HG03280 (cell line): ENCODE measurements at regions not wholly inside any gene's neighbourhood (a gene's known extent, or its start where the extent isn't known, plus 50 kb on each side); places are given as distances from the start of the nearest gene placed in this dataset.

Source experiments
- ATAC-seq: cut with Tn5 transposase; IDR thresholded peaks from one replicate; pipeline ENCODE4 v1.9.1; 2021; ENCODE audit warnings: mild to moderate bottlenecking, moderate library complexity; ENCODE audit not compliant: unreplicated experiment

DNA sequence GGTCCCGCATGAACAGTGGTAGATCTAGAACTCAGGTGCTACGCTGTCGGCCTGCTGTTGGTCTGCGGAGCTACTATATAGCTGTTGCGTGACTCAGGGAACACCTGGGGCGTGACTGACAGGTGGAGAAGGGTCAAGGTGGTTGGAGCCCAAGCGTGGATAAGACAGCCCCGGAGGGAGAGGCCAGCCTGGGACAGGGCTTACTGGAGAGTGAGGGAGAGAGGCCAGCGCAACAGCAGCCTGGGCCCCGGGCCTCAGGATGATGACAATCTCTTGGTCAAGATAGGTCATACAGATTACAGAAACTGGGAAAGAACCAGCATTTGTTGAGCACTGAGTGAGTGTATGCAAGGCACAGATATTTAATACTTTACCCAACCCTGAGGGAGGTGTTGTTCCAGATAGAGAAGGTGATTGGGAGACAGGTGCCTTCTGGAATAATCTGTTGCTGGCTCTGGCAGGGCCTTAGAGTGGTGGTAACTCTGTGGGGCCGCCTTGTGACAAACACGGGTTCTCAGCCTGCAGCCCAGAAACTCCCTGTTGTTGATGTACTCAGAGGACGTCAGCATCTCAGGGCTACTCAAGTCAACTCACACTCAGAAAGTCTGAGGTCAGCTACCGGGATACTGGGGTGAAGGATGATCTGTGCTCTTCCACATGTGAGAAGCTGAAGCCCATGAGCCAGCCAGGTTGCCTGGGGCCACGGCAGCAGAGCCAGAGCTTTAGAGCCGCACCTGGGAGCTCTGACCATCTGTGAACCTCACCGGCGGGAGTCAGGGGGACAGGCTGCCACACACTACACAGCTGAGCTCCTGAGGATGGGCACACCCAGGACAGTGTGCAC is 265.4 kb upstream of the HES1 start:
- no peak for ATAC-seq

DNA sequence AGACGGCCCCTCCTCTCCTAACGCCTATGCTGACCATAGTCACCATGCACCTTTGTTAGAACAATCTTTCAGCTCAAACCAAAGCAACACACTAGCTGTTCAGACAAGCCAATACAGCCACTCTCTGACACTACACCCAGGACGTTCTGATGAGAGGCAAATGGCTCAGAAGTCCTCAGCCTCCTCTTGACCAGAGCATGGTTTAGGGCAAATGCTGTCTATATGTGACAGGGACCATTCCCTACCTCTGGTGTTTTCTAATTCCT is 264.8 kb upstream of the HES1 start:
- no peak for ATAC-seq

- no peak for ATAC-seq
Observed at GRCh38 chr3:193872265-193872753, 263.6 kb upstream of the HES1 start.

GRCh38 chr3:193873426-193874201 is 262.3 kb upstream of the HES1 start:
- no peak for ATAC-seq

GRCh38 chr3:193874512-193874911 is 261.4 kb upstream of the HES1 start:
- ATAC-seq: no peak

GRCh38 chr3:193874997-193875593 is 260.9 kb upstream of the HES1 start:
- no peak for ATAC-seq

DNA sequence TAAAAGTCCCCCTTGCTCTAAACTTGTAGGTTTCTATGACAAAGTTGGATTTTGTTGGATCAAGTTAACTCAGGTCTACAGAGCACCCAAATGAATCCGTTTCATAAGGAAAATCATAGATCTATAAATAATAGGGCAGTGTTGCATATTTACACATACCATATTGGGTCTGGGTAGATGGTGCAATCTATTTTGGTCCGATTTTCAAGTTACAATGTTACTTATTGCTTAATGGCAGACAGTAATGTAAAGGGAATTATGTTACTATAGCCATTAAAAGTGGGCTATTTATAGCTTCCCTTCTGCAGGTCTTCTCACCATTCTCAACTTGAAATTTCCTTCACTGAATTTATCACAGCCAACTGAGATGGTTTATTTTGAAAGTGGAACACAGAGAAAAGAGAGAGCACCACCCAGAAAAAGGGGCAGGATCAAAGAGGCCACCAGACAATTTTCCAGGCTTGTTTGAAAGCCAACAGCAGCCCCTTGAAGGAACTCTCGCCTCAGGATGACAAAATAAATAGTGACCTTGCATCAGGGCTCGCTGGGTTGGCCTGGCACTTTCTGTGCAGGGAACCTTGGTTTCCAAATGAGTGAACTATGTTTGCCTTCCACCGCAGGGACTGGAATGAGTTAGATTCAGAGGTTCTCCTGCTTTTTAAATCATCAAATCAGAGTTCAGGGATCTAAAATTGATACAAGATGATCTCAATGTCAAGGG is 260.2 kb upstream of the HES1 start:
- ATAC-seq: no peak

- ATAC-seq: no peak
Observed at GRCh38 chr3:193879099-193879863, 256.7 kb upstream of the HES1 start.

DNA sequence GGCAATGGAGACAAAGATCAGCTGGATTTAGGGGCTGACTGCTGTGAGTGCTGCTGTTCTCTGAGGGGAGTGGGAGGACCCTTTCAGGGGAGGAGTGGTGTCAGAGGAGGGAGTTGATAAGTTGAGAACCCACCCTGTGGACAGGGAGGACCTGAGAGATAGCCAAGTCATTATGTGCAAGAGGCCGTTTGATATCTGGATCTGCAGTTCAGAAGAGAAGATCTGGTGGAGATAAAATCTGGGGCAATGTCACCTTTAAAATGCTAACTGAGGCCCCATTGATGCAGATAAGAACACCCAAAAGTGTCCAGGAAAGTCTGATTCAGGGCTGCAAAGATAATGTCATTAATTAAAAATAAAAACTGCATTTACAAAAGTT is 256.1 kb upstream of the HES1 start:
- no peak for ATAC-seq

GRCh38 chr3:193882091-193882490 is 253.9 kb upstream of the HES1 start:
- ATAC-seq: no peak

DNA sequence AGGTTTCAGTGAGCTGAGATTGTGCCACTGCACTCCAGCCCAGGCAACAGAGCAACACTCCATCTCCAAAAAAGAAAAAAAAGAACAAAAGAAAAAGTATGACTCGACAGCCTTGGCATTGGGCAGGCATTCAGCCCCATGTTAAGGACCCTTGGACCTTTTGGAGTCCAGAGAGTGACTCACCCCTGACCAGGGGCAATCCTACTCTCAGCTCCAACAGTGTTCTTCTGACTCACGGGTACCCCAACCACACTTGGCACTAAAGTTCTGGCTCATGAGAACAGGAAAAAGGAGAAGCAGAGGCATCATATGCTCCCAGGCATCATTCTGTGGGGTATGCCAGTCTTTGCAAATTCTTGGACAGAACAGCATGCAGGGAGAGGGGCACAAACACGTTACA is 252.4 kb upstream of the HES1 start:
- ATAC-seq: no peak

GRCh38 chr3:193884027-193884426 is 251.9 kb upstream of the HES1 start:
- no peak for ATAC-seq

GRCh38 chr3:193884652-193885051 is 251.3 kb upstream of the HES1 start:
- no peak for ATAC-seq

DNA sequence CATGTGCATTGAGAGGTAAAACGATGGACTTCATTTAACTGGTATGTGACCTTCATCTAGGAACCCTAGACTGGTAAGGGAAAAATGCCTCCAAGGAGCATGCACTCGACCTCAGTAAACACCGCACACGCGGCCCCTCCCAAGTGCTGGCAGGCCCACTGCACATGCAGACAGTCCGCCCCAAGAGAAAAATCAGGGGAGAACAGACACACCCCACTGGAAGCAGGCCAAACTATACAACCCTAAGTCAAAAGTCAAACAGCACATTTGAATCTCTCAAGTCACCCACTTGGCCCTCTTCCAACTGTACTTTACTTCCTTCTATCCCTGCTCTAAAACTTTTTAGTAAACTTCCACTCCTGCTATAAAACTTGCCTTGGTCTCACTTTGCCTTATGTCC is 250.1 kb upstream of the HES1 start:
- no peak for ATAC-seq

GRCh38 chr3:193890016-193890897 is 245.7 kb upstream of the HES1 start:
- ATAC-seq: no peak

GRCh38 chr3:193894121-193894863 is 241.7 kb upstream of the HES1 start:
- no peak for ATAC-seq

DNA sequence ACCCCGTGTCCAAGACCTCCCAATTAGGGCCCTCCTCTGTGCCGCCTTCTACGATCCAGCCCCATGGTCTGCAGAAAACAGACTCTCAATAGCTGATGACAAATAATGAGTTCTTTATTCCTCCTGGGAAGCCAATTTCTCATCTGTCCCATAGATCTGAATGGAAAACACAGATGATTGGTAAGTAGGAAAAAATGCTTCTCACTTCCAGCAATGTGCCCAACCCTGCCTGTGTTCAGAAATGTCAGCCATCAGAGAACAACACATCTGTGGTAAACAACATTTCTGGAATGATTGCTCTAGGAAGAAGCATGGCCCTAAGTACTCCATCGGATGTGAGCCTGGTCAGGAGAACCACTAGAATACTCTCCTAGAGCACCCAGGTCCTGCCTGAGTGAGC is 240.5 kb upstream of the HES1 start:
- no peak for ATAC-seq

DNA sequence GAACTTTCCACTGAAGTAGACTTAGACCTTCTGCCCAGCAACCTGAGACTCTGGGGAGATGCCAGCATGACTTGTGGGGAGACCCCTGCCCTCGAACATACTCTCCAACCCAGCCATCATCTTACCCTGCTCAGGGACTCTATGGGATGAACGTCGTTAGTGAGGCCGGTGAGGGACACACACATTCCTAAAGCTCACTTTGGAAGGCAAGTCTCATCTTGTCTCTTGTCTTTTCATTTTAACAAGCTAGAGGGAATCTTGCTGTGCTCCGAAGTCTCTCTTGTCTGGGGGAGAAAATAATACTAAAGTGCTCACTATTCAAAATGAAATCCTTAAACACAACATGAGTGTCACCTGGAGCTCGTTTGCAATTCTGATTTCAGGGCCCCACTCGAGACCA is 239.5 kb upstream of the HES1 start:
- no peak for ATAC-seq

DNA sequence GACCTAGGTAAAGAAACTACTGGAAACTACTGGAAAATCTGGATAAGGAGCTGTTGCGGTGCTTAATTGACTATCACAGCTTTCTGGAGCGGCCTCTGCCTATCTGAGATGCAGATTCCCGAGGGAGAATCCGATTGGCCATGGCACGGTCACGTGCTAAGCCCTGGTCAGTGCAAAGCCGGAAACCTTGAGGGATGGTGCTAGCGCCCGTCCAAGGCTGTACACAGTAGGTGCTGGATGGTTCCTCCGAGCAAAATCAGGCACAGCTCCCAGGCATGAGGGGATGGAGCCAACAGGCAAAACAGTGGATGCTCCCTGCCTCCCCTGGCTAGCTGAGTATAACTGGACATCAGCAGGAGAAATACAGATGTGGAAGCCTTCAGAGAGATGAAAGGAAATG is 238.7 kb upstream of the HES1 start:
- no peak for ATAC-seq
